ENCODE measurements at regions not wholly inside any gene's neighbourhood (a gene's known extent, or its start where the extent isn't known, plus 50 kb on each side); places are given as distances from the start of the nearest gene placed in this dataset.

- no peak overlapping the region for H3K4me3 ChIP-seq (ENCODE audit: control insufficient read depth, low read depth, low read length)
- no peak for TF ChIP-seq CTCF (IDR thresholded peaks at IDR 0.05; ENCODE audit: control insufficient read depth, insufficient read depth, low read depth, low read length, missing control alignments)
Measured at GRCh38 chr12:108078428-108078827, 50.7 kb upstream of the WSCD2 start.

More at GRCh38 chr12:108078428-108078827, 50.7 kb upstream of the WSCD2 start:
- DNase-seq (ENCODE audit: low read depth) = no peak
